ENCODE measurements at regions not wholly inside any gene's neighbourhood (a gene's known extent, or its start where the extent isn't known, plus 50 kb on each side); places are given as distances from the start of the nearest gene placed in this dataset.

- TF ChIP-seq CTCF (IDR thresholded peaks at IDR 0.05), result no peak
- TF ChIP-seq POLR2A (IDR thresholded peaks at IDR 0.05), result no peak
- TF ChIP-seq POLR2AphosphoS5 (IDR thresholded peaks at IDR 0.05), result no peak
Observed at GRCh38 chr13:74258961-74259360, 124.8 kb upstream of the KLF12 start.

Measured in breast epithelium (tissue), 3 donors.